Vagina (tissue), 2 donors: ENCODE measurements at regions not wholly inside any gene's neighbourhood (a gene's known extent, or its start where the extent isn't known, plus 50 kb on each side); places are given as distances from the start of the nearest gene placed in this dataset.

Experiments used
- POLR2A ChIP-seq, 2 donors: fragments of 450-650 bp; IDR thresholded peaks; one replicate each; pipeline ENCODE4 v1.6.1; 2017; ENCODE audit warnings: antibody characterized with exemption in 2 of 2, mild to moderate bottlenecking in 2 of 2, moderate library complexity in 2 of 2
- POLR2AphosphoS5 ChIP-seq, 2 donors: sonication (generic); formaldehyde crosslinking; IDR thresholded peaks; one replicate each; pipeline ENCODE4 v1.9.0; 2017; ENCODE audit warnings: antibody characterized with exemption in 2 of 2, mild to moderate bottlenecking in 2 of 2, low read depth in 1 of 2; ENCODE audit not compliant: insufficient read depth in 1 of 2
- TF ChIP-seq, protein P1 (sequence below), 3 experiments: fragments of 450-650 bp in 2 of 3; fragments of 200-600 bp in 1 of 3; sonication (generic) in 1 of 3; IDR thresholded peaks; one replicate each; pipeline ENCODE4 v1.5.1; 2017 to 2019; ENCODE audit warnings: antibody characterized with exemption in 3 of 3, mild to moderate bottlenecking in 2 of 3, moderate library complexity in 2 of 3

DNA sequence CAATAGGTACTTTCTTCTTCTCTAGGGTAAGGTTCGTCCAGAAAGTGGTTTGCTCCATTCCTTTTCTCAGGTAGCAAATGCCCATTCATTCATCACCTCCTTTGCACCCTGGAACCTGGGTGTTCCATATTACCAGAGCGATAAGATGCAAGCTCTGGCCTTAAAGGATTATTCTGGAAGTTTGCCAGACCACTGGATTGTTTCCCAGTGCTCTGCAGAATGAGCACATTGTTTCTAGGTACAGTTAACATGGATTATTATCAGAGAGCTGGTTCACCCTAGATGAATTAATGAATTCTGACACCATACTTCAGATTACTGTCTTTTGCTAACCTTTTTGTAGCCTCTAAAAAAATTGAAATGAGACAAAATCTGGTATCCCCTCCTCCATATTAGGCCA lies 170.9 kb upstream of the BMP4 start:
- TF ChIP-seq, protein P1, sequence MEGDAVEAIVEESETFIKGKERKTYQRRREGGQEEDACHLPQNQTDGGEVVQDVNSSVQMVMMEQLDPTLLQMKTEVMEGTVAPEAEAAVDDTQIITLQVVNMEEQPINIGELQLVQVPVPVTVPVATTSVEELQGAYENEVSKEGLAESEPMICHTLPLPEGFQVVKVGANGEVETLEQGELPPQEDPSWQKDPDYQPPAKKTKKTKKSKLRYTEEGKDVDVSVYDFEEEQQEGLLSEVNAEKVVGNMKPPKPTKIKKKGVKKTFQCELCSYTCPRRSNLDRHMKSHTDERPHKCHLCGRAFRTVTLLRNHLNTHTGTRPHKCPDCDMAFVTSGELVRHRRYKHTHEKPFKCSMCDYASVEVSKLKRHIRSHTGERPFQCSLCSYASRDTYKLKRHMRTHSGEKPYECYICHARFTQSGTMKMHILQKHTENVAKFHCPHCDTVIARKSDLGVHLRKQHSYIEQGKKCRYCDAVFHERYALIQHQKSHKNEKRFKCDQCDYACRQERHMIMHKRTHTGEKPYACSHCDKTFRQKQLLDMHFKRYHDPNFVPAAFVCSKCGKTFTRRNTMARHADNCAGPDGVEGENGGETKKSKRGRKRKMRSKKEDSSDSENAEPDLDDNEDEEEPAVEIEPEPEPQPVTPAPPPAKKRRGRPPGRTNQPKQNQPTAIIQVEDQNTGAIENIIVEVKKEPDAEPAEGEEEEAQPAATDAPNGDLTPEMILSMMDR (IDR thresholded peaks at IDR 0.05), result no peak
- TF ChIP-seq POLR2A (IDR thresholded peaks at IDR 0.05) (no peak), POLR2AphosphoS5 (IDR thresholded peaks at IDR 0.05; ENCODE audit: insufficient read depth in 1 of 2, low read depth in 1 of 2) (no peak)
